Stimulated activated naive CD4-positive, alpha-beta T cell (primary cell): ENCODE measurements at regions not wholly inside any gene's neighbourhood (a gene's known extent, or its start where the extent isn't known, plus 50 kb on each side); places are given as distances from the start of the nearest gene placed in this dataset.

Experiments
- DNase-seq, 6 experiments: peaks; one replicate each; lab custom pipeline; 2025; lab: John Stamatoyannopoulos, UW

GRCh38 chr16:11440657-11441012 is 95.4 kb downstream of the RMI2 start:
- no peak for DNase-seq

GRCh38 chr16:11445486-11445885 is 100.2 kb downstream of the RMI2 start:
- no peak for DNase-seq

GRCh38 chr16:11446566-11447119 is 101.4 kb downstream of the RMI2 start:
- no peak for DNase-seq

- no peak for DNase-seq
These were observed 102.0 kb downstream of the RMI2 start for GRCh38 chr16:11447272-11447671.

- no peak for DNase-seq
These were observed 102.6 kb downstream of the RMI2 start for GRCh38 chr16:11447836-11448235.

GRCh38 chr16:11448796-11449416 is 103.6 kb downstream of the RMI2 start:
- no peak for DNase-seq

GRCh38 chr16:11449716-11450115 is 104.5 kb downstream of the RMI2 start:
- DNase-seq: no peak

GRCh38 chr16:11450136-11450535 is 104.9 kb downstream of the RMI2 start:
- no peak for DNase-seq

GRCh38 chr16:11452298-11452697 is 107.0 kb downstream of the RMI2 start:
- no peak for DNase-seq

GRCh38 chr16:11452746-11453389 is 107.6 kb downstream of the RMI2 start:
- no peak for DNase-seq

GRCh38 chr16:11456741-11457140 is 111.5 kb downstream of the RMI2 start:
- no peak for DNase-seq

GRCh38 chr16:11459722-11460121 is 114.5 kb downstream of the RMI2 start:
- no peak for DNase-seq

- DNase-seq: no peak
These were observed 115.7 kb downstream of the RMI2 start for GRCh38 chr16:11460820-11461594.

- DNase-seq: no peak
These were observed 116.3 kb downstream of the RMI2 start for GRCh38 chr16:11461595-11461990.

- no peak for DNase-seq
These were observed 116.8 kb downstream of the RMI2 start for GRCh38 chr16:11462036-11462435.

- DNase-seq: no peak
These were observed 117.6 kb downstream of the RMI2 start for GRCh38 chr16:11462861-11463260.

- no peak for DNase-seq
These were observed 119.0 kb downstream of the RMI2 start for GRCh38 chr16:11464241-11464640.

- DNase-seq: no peak
These were observed 120.4 kb downstream of the RMI2 start for GRCh38 chr16:11465675-11466074.

GRCh38 chr16:11470676-11471415 is 115.9 kb downstream of the LITAF start:
- no peak for DNase-seq

- no peak for DNase-seq
These were observed 115.2 kb downstream of the LITAF start for GRCh38 chr16:11471548-11471947.

- no peak for DNase-seq
These were observed 114.3 kb downstream of the LITAF start for GRCh38 chr16:11472410-11472809.

GRCh38 chr16:11472851-11473250 is 113.9 kb downstream of the LITAF start:
- DNase-seq: no peak
